ENCODE measurements at regions not wholly inside any gene's neighbourhood (a gene's known extent, or its start where the extent isn't known, plus 50 kb on each side); places are given as distances from the start of the nearest gene placed in this dataset.

GRCh38 chr20:17873410-17874270 lies 95.0 kb downstream of the SNX5 start:
- Histone ChIP-seq H3K4me3 (no peak overlapping the region), H3K4me2 (peak overlapping the region; percentile 66), H3K27ac (peak overlapping the region; percentile 57 to 65), H3K4me1 (peaks cover 29% of the 10 kb centered on the region), H3K9me3 (no peaks in the 10 kb centered on the region)
- 52% methylated on average over 14 of the region's 14 CpGs for WGBS (ENCODE audit: missing lambda C conversion rate)
- TF ChIP-seq ZSCAN20 (CRISPR knock-in tag; IDR thresholded peaks at IDR 0.05) (no peak), KDM1A (IDR thresholded peaks at IDR 0.05; ENCODE audit: low read depth) (no peak), CHD2 (IDR thresholded peaks at IDR 0.05; ENCODE audit: low read length, partially characterized antibody) (no peak), RARB (CRISPR knock-in tag; IDR thresholded peaks at IDR 0.05) (no peak)
- TF ChIP-seq, protein P1, sequence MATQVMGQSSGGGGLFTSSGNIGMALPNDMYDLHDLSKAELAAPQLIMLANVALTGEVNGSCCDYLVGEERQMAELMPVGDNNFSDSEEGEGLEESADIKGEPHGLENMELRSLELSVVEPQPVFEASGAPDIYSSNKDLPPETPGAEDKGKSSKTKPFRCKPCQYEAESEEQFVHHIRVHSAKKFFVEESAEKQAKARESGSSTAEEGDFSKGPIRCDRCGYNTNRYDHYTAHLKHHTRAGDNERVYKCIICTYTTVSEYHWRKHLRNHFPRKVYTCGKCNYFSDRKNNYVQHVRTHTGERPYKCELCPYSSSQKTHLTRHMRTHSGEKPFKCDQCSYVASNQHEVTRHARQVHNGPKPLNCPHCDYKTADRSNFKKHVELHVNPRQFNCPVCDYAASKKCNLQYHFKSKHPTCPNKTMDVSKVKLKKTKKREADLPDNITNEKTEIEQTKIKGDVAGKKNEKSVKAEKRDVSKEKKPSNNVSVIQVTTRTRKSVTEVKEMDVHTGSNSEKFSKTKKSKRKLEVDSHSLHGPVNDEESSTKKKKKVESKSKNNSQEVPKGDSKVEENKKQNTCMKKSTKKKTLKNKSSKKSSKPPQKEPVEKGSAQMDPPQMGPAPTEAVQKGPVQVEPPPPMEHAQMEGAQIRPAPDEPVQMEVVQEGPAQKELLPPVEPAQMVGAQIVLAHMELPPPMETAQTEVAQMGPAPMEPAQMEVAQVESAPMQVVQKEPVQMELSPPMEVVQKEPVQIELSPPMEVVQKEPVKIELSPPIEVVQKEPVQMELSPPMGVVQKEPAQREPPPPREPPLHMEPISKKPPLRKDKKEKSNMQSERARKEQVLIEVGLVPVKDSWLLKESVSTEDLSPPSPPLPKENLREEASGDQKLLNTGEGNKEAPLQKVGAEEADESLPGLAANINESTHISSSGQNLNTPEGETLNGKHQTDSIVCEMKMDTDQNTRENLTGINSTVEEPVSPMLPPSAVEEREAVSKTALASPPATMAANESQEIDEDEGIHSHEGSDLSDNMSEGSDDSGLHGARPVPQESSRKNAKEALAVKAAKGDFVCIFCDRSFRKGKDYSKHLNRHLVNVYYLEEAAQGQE (IDR thresholded peaks at IDR 0.05), result no peak
- TF ChIP-seq, protein P2, sequence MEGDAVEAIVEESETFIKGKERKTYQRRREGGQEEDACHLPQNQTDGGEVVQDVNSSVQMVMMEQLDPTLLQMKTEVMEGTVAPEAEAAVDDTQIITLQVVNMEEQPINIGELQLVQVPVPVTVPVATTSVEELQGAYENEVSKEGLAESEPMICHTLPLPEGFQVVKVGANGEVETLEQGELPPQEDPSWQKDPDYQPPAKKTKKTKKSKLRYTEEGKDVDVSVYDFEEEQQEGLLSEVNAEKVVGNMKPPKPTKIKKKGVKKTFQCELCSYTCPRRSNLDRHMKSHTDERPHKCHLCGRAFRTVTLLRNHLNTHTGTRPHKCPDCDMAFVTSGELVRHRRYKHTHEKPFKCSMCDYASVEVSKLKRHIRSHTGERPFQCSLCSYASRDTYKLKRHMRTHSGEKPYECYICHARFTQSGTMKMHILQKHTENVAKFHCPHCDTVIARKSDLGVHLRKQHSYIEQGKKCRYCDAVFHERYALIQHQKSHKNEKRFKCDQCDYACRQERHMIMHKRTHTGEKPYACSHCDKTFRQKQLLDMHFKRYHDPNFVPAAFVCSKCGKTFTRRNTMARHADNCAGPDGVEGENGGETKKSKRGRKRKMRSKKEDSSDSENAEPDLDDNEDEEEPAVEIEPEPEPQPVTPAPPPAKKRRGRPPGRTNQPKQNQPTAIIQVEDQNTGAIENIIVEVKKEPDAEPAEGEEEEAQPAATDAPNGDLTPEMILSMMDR (IDR thresholded peaks at IDR 0.05), result no peak
- DNase-seq (ENCODE audit: low read depth in 1 of 2, low spot score in 1 of 2) (peak; percentile 33 to 68), ATAC-seq (peak; percentile 65 to 82), FAIRE-seq (no peak)
- POLR2A ChIA-PET, result interaction anchor here (0.9 kb wide), 1 partner anchor 191 kb away, joined by 3 read pairs; the partner anchor contains the start of gene RRBP1
- CTCF ChIA-PET, result interaction anchor here (0.8 to 2.6 kb wide), 5 partner anchors 7 to 192 kb away, joined by 4 to 12 read pairs (median 5); partner anchors contain the start of gene RRBP1

GRCh38 chr20:17872959-17873358 lies 95.6 kb downstream of the SNX5 start:
- no peak for TF ChIP-seq ZSCAN20 (CRISPR knock-in tag; IDR thresholded peaks at IDR 0.05)
- TF ChIP-seq, protein P1 (IDR thresholded peaks at IDR 0.05), result no peak
- TF ChIP-seq FOXS1 (CRISPR knock-in tag; IDR thresholded peaks at IDR 0.05), result no peak
- TF ChIP-seq TFCP2L1 (CRISPR knock-in tag; IDR thresholded peaks at IDR 0.05), result no peak
- no peak for TF ChIP-seq CHD2 (IDR thresholded peaks at IDR 0.05; ENCODE audit: low read length, partially characterized antibody)
- Histone ChIP-seq H3K4me1 (peaks cover 29% of the 10 kb centered on the region), H3K4me3 (no peak overlapping the region), H3K4me2 (no peak overlapping the region), H3K9me3 (no peaks in the 10 kb centered on the region), H3K27ac (no peak overlapping the region)
- DNase-seq (ENCODE audit: low read depth in 1 of 2, low spot score in 1 of 2) (no peak), FAIRE-seq (no peak), ATAC-seq (no peak)
- WGBS (ENCODE audit: missing lambda C conversion rate), result 53% methylated on average over 5 of the region's 5 CpGs
- POLR2A ChIA-PET, result no interaction called here
- CTCF ChIA-PET, result interaction anchor here (0.8 to 2.6 kb wide), 3 partner anchors 16 to 191 kb away, joined by 4 to 12 read pairs (median 5); partner anchors contain the start of gene RRBP1

- 75% methylated on average over 13 of the region's 13 CpGs for WGBS (ENCODE audit: missing lambda C conversion rate)
- H3K27ac ChIP-seq, result no peak overlapping the region
- DNase-seq (ENCODE audit: low read depth in 1 of 2, low spot score in 1 of 2) (no peak), ATAC-seq (no peak), FAIRE-seq (no peak)
- peaks cover 29% of the 10 kb centered on the region for H3K4me1 ChIP-seq
- POLR2A ChIA-PET, result no interaction called here
- CTCF ChIA-PET, result interaction anchor here (0.8 to 2.6 kb wide), 3 partner anchors 16 to 191 kb away, joined by 4 to 12 read pairs (median 5); partner anchors contain the start of gene RRBP1
- no peak for TF ChIP-seq RNF2 (IDR thresholded peaks at IDR 0.05; ENCODE audit: borderline replicate concordance, low read depth)
- H3K4me2 ChIP-seq, result no peak overlapping the region
- H3K4me3 ChIP-seq, result no peak overlapping the region
- H3K9me3 ChIP-seq, result no peaks in the 10 kb centered on the region
Observed at GRCh38 chr20:17872434-17872833, 96.2 kb downstream of the SNX5 start.
